HepG2 (cell line): ENCODE measurements at regions not wholly inside any gene's neighbourhood (a gene's known extent, or its start where the extent isn't known, plus 50 kb on each side); places are given as distances from the start of the nearest gene placed in this dataset.

Experiments
- BRCA1 ChIP-seq: sonication (generic); formaldehyde crosslinking; IDR thresholded peaks from 2 replicates; pipeline ENCODE4 v1.4.0; 2020; ENCODE audit warnings: missing genetic modification reagents
- EEA1 ChIP-seq: sonication (generic); formaldehyde crosslinking; IDR thresholded peaks from 2 replicates; pipeline ENCODE4 v1.5.1; 2020; ENCODE audit warnings: mild to moderate bottlenecking, missing genetic modification reagents, borderline replicate concordance
- EZH2 ChIP-seq: conservative IDR thresholded peaks from 2 replicates; pipeline ENCODE4 v1.6.1; 2012; ENCODE audit warnings: mild to moderate bottlenecking, low read depth, low read length, moderate library complexity
- FOSL1 ChIP-seq: sonication (generic); formaldehyde crosslinking; IDR thresholded peaks from 2 replicates; pipeline ENCODE4 v1.9.0; 2021; ENCODE audit warnings: missing genetic modification reagents, borderline replicate concordance
- FOXA1 ChIP-seq, 2 experiments: fragments of 450-650 bp in 1 of 2; sonication (generic) in 1 of 2; formaldehyde crosslinking in 1 of 2; IDR thresholded peaks; 2 replicates each; pipeline versions ENCODE4 v1.4.0 to v1.6.1; 2016 to 2020; ENCODE audit warnings: missing genetic modification reagents in 1 of 2
- MIER3 ChIP-seq: IDR thresholded peaks from 2 replicates; pipeline ENCODE4 v1.6.1; 2016; ENCODE audit warnings: missing compliant biosample characterization, borderline replicate concordance
- NR3C1 ChIP-seq: sonication (generic); formaldehyde crosslinking; IDR thresholded peaks from 2 replicates; pipeline ENCODE4 v1.4.0; 2020; ENCODE audit warnings: missing genetic modification reagents
- SMC3 ChIP-seq: IDR thresholded peaks from 2 replicates; pipeline ENCODE4 v1.6.1; 2011; ENCODE audit warnings: low read length, improper control_type of control experiment
- TMF1 ChIP-seq: sonication (generic); formaldehyde crosslinking; IDR thresholded peaks from 2 replicates; pipeline ENCODE4 v1.8.1; 2022; ENCODE audit warnings: low read depth, missing genetic modification reagents
- ZNF121 ChIP-seq: sonication (generic); formaldehyde crosslinking; IDR thresholded peaks from 2 replicates; pipeline ENCODE4 v1.5.0; 2020; ENCODE audit warnings: mild to moderate bottlenecking, missing genetic modification reagents
- TF ChIP-seq, protein P1 (sequence below): IDR thresholded peaks from 2 replicates; pipeline ENCODE4 v1.6.1; 2016; ENCODE audit warnings: low read depth, control low read depth
- TF ChIP-seq, protein P2 (sequence below): sonication (generic); formaldehyde crosslinking; IDR thresholded peaks from 2 replicates; pipeline ENCODE4 v1.4.0; 2020; ENCODE audit warnings: missing genetic modification reagents, borderline replicate concordance
- TF ChIP-seq, protein P3 (sequence below): sonication (generic); formaldehyde crosslinking; IDR thresholded peaks from 2 replicates; pipeline ENCODE4 v1.8.0; 2022; ENCODE audit warnings: mild to moderate bottlenecking, missing genetic modification reagents
- TF ChIP-seq, protein P4 (sequence below): sonication (generic); formaldehyde crosslinking; IDR thresholded peaks from 2 replicates; pipeline ENCODE4 v1.5.0; 2020; ENCODE audit warnings: mild to moderate bottlenecking, missing genetic modification reagents, moderate library complexity

DNA sequence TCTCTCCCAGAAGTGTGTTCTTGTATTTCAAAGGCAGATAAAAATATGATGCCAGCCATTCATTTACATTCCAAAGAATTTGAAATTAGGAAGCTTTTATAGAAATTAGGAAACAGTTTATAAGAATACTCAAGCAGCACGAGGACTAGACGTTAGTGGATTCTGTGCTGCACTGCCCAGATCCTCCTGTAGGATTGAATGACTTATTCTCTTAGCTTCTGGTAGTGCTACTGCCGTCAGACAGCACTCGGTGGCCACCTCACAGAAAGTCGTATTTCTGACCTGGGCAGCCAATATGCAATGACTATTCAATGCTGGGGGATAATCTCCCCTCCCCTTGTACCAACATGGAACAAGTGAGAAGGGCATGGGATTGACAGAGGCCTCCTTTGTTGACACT is 326.4 kb downstream of the RPL10L start:
- TF ChIP-seq, protein P1, sequence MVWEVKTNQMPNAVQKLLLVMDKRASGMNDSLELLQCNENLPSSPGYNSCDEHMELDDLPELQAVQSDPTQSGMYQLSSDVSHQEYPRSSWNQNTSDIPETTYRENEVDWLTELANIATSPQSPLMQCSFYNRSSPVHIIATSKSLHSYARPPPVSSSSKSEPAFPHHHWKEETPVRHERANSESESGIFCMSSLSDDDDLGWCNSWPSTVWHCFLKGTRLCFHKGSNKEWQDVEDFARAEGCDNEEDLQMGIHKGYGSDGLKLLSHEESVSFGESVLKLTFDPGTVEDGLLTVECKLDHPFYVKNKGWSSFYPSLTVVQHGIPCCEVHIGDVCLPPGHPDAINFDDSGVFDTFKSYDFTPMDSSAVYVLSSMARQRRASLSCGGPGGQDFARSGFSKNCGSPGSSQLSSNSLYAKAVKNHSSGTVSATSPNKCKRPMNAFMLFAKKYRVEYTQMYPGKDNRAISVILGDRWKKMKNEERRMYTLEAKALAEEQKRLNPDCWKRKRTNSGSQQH (CRISPR knock-in tag), result no peak
- TF ChIP-seq, protein P2, sequence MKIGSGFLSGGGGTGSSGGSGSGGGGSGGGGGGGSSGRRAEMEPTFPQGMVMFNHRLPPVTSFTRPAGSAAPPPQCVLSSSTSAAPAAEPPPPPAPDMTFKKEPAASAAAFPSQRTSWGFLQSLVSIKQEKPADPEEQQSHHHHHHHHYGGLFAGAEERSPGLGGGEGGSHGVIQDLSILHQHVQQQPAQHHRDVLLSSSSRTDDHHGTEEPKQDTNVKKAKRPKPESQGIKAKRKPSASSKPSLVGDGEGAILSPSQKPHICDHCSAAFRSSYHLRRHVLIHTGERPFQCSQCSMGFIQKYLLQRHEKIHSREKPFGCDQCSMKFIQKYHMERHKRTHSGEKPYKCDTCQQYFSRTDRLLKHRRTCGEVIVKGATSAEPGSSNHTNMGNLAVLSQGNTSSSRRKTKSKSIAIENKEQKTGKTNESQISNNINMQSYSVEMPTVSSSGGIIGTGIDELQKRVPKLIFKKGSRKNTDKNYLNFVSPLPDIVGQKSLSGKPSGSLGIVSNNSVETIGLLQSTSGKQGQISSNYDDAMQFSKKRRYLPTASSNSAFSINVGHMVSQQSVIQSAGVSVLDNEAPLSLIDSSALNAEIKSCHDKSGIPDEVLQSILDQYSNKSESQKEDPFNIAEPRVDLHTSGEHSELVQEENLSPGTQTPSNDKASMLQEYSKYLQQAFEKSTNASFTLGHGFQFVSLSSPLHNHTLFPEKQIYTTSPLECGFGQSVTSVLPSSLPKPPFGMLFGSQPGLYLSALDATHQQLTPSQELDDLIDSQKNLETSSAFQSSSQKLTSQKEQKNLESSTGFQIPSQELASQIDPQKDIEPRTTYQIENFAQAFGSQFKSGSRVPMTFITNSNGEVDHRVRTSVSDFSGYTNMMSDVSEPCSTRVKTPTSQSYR, result no peak
- TF ChIP-seq, protein P3, sequence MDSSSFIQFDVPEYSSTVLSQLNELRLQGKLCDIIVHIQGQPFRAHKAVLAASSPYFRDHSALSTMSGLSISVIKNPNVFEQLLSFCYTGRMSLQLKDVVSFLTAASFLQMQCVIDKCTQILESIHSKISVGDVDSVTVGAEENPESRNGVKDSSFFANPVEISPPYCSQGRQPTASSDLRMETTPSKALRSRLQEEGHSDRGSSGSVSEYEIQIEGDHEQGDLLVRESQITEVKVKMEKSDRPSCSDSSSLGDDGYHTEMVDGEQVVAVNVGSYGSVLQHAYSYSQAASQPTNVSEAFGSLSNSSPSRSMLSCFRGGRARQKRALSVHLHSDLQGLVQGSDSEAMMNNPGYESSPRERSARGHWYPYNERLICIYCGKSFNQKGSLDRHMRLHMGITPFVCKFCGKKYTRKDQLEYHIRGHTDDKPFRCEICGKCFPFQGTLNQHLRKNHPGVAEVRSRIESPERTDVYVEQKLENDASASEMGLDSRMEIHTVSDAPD (CRISPR knock-in tag), result no peak
- TF ChIP-seq SMC3 (no peak), BRCA1 (CRISPR knock-in tag) (no peak), TMF1 (CRISPR knock-in tag) (no peak), FOSL1 (CRISPR knock-in tag) (no peak), EEA1 (CRISPR knock-in tag) (no peak), ZNF121 (no peak), MIER3 (CRISPR knock-in tag) (no peak), NR3C1 (CRISPR knock-in tag) (no peak), EZH2 (no peak), FOXA1 (IDR thresholded peaks at IDR 0.05) (no peak), FOXA1 (CRISPR knock-in tag; IDR thresholded peaks at IDR 0.05) (no peak)
- TF ChIP-seq, protein P4, sequence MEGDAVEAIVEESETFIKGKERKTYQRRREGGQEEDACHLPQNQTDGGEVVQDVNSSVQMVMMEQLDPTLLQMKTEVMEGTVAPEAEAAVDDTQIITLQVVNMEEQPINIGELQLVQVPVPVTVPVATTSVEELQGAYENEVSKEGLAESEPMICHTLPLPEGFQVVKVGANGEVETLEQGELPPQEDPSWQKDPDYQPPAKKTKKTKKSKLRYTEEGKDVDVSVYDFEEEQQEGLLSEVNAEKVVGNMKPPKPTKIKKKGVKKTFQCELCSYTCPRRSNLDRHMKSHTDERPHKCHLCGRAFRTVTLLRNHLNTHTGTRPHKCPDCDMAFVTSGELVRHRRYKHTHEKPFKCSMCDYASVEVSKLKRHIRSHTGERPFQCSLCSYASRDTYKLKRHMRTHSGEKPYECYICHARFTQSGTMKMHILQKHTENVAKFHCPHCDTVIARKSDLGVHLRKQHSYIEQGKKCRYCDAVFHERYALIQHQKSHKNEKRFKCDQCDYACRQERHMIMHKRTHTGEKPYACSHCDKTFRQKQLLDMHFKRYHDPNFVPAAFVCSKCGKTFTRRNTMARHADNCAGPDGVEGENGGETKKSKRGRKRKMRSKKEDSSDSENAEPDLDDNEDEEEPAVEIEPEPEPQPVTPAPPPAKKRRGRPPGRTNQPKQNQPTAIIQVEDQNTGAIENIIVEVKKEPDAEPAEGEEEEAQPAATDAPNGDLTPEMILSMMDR (CRISPR knock-in tag), result no peak
